Hepatocyte (in vitro differentiated cells): ENCODE measurements at regions not wholly inside any gene's neighbourhood (a gene's known extent, or its start where the extent isn't known, plus 50 kb on each side); places are given as distances from the start of the nearest gene placed in this dataset.

Experiments
- DNase-seq: peaks from one replicate; pipeline ENCODE4 v3.0.0-alpha.2; 2016; ENCODE audit warnings: low spot score
- H2AFZ ChIP-seq: fragments of 200-600 bp; sonication (generic); 2 replicates; pipeline ENCODE4 v1.6.0; 2016; ENCODE audit warnings: antibody characterized with exemption, mild to moderate bottlenecking
- H3K27ac ChIP-seq: fragments of 200-600 bp; sonication (generic); 2 replicates; pipeline ENCODE4 v1.5.1; 2016; ENCODE audit warnings: mild to moderate bottlenecking
- H3K27me3 ChIP-seq: fragments of 200-600 bp; sonication (generic); 2 replicates; pipeline ENCODE4 v1.6.1; 2016
- H3K36me3 ChIP-seq: fragments of 200-600 bp; sonication (generic); replicated peaks from 2 replicates; pipeline ENCODE4 v1.5.1; 2016; ENCODE audit warnings: low read depth; ENCODE audit not compliant: insufficient read depth
- H3K4me1 ChIP-seq: fragments of 200-600 bp; sonication (generic); 2 replicates; pipeline ENCODE4 v1.5.1; 2016; ENCODE audit warnings: mild to moderate bottlenecking, moderate library complexity; ENCODE audit not compliant: insufficient read depth
- H3K4me2 ChIP-seq: fragments of 200-600 bp; sonication (generic); 2 replicates; pipeline ENCODE4 v1.6.0; 2016
- H3K4me3 ChIP-seq: fragments of 200-600 bp; sonication (generic); 2 replicates; pipeline ENCODE4 v1.5.1; 2016; ENCODE audit warnings: mild to moderate bottlenecking
- H3K79me2 ChIP-seq: fragments of 200-600 bp; sonication (generic); 2 replicates; pipeline ENCODE4 v1.6.0; 2017; ENCODE audit warnings: mild to moderate bottlenecking
- H3K9me2 ChIP-seq: fragments of 200-600 bp; sonication (generic); replicated peaks from 2 replicates; pipeline ENCODE4 v1.6.0; 2017; ENCODE audit warnings: mild to moderate bottlenecking; ENCODE audit not compliant: insufficient read depth
- H3K9me3 ChIP-seq: fragments of 200-600 bp; sonication (generic); 2 replicates; pipeline ENCODE4 v1.5.1; 2016; ENCODE audit warnings: low read depth, mild to moderate bottlenecking
- H4K20me1 ChIP-seq: fragments of 200-600 bp; sonication (generic); 2 replicates; pipeline ENCODE4 v1.6.0; 2016; ENCODE audit warnings: mild to moderate bottlenecking; ENCODE audit not compliant: insufficient read depth, poor library complexity, severe bottlenecking
- EZH2 ChIP-seq: fragments of 200-600 bp; sonication (generic); IDR thresholded peaks from 2 replicates; pipeline ENCODE4 v1.6.1; 2016; ENCODE audit warnings: antibody characterized with exemption, mild to moderate bottlenecking, borderline replicate concordance
- EZH2phosphoT487 ChIP-seq: fragments of 200-600 bp; sonication (generic); IDR thresholded peaks from one replicate; pipeline ENCODE4 v1.6.1; 2018; ENCODE audit warnings: antibody characterized with exemption, mild to moderate bottlenecking, low read depth, moderate library complexity; ENCODE audit not compliant: unreplicated experiment, severe bottlenecking
- WGBS: methylation state at CpG from one replicate; pipeline ENCODE4 v1.1.6; 2016; ENCODE audit warnings: low lambda C conversion rate; ENCODE audit errors: missing lambda C conversion rate; 5-methylcytosine and 5-hydroxymethylcytosine counted together
- TF ChIP-seq, protein P1 (sequence below): fragments of 200-600 bp; sonication (generic); IDR thresholded peaks from 2 replicates; pipeline ENCODE4 v1.5.1; 2016; ENCODE audit warnings: antibody characterized with exemption, mild to moderate bottlenecking; ENCODE audit not compliant: poor library complexity

DNA sequence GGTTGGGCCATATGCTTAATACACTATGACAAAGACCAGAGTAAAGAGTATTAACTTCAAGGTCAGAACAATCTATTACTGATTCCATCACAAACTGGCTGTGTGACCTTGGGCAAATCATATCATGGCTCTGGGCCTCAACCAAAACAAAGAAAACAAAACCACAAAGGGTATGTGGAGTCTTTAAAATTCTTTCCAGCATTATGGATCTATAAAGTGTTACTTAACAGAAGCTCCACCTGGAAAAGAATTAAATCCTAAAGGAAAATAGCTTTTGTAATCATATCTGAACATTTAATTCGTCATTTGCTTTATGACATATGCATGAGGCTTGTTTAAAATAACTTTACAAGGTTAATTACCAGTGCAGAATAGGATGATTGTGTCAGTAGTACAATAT, 265.5 kb downstream of the SATB1 start:
- Histone ChIP-seq H3K27ac (no peak overlapping the region), H4K20me1 (peaks cover 3% of the 10 kb centered on the region), H3K4me3 (no peak overlapping the region), H3K4me2 (no peak overlapping the region), H3K4me1 (peaks cover 5% of the 10 kb centered on the region), H3K79me2 (no peaks in the 10 kb centered on the region), H3K9me2 (no peaks in the 10 kb centered on the region), H3K36me3 (no peaks in the 10 kb centered on the region), H2AFZ (no peak overlapping the region), H3K27me3 (no peaks in the 10 kb centered on the region), H3K9me3 (no peaks in the 10 kb centered on the region)
- no peak for DNase-seq
- WGBS = 76% methylated on average over 1 of the region's 1 CpG
- no peak for TF ChIP-seq EZH2

DNA sequence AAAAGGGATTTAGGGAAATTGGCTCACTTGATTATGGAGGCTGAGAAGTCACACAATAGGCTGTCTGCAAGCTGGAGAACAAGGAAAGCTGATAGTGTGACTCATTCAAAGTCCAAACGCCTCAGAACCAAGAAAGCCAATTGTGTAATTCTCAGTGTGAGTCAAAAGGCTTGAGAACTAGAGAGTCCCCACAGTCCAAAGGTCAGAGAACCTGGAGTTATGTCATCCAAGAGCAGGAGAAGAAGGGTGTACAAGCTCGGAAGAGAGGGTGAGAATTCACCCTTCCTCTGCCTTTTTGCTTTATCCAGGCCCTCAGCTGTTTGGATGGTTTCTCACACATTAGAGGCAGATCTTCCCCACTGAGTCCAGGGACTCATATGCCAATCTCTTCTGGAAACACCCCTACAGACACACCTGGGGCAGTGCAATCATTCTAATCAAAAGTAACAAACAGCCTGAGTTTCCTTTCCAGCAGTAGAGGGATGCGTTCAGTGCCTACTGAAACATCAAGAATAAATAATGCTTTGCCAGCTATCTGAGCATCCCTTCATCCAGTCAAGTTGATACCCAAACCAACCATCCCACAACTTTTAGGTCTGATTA, 271.5 kb downstream of the SATB1 start:
- Histone ChIP-seq H4K20me1 (no peaks in the 10 kb centered on the region), H2AFZ (no peak overlapping the region), H3K27me3 (no peaks in the 10 kb centered on the region), H3K79me2 (no peaks in the 10 kb centered on the region), H3K9me2 (no peaks in the 10 kb centered on the region), H3K9me3 (no peaks in the 10 kb centered on the region), H3K4me2 (peak overlapping the region; percentile 48), H3K4me3 (no peak overlapping the region), H3K27ac (peak overlapping the region; percentile 55), H3K36me3 (no peaks in the 10 kb centered on the region), H3K4me1 (peaks cover 3% of the 10 kb centered on the region)
- DNase-seq = peak; percentile 75
- TF ChIP-seq, protein P1, sequence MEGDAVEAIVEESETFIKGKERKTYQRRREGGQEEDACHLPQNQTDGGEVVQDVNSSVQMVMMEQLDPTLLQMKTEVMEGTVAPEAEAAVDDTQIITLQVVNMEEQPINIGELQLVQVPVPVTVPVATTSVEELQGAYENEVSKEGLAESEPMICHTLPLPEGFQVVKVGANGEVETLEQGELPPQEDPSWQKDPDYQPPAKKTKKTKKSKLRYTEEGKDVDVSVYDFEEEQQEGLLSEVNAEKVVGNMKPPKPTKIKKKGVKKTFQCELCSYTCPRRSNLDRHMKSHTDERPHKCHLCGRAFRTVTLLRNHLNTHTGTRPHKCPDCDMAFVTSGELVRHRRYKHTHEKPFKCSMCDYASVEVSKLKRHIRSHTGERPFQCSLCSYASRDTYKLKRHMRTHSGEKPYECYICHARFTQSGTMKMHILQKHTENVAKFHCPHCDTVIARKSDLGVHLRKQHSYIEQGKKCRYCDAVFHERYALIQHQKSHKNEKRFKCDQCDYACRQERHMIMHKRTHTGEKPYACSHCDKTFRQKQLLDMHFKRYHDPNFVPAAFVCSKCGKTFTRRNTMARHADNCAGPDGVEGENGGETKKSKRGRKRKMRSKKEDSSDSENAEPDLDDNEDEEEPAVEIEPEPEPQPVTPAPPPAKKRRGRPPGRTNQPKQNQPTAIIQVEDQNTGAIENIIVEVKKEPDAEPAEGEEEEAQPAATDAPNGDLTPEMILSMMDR = no peak
- no peak for TF ChIP-seq EZH2phosphoT487
- TF ChIP-seq EZH2 = no peak
- WGBS = 36% methylated on average over 3 of the region's 3 CpGs

DNA sequence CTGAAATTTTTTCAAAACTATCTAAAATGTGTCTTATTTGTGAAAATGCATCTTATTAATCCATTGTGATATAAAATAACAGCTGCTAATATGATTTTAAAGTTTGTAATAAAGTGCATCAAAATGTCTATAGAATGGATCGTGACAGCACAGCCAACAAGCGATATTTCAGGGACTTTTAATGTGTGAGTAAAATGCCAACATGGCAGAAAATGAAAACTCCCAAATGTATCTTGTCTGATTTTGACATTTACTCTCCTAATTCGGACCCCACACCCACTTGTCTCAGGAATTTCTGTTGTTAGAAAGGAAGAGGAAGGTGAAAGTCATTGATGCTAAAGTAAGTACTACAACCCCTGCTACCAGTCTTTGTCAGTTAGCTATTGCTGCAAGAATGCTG, 273.9 kb downstream of the SATB1 start:
- Histone ChIP-seq H3K4me2 (no peak overlapping the region), H3K36me3 (no peaks in the 10 kb centered on the region), H3K79me2 (no peaks in the 10 kb centered on the region), H3K9me2 (no peaks in the 10 kb centered on the region), H2AFZ (no peak overlapping the region), H3K4me1 (peaks cover 3% of the 10 kb centered on the region), H3K9me3 (no peaks in the 10 kb centered on the region), H4K20me1 (no peaks in the 10 kb centered on the region), H3K27ac (no peak overlapping the region), H3K4me3 (no peak overlapping the region), H3K27me3 (no peaks in the 10 kb centered on the region)
- WGBS = 96% methylated on average over 3 of the region's 3 CpGs
- TF ChIP-seq, protein P1 = no peak
- TF ChIP-seq EZH2 = no peak
- no peak for TF ChIP-seq EZH2phosphoT487
- DNase-seq = no peak

DNA sequence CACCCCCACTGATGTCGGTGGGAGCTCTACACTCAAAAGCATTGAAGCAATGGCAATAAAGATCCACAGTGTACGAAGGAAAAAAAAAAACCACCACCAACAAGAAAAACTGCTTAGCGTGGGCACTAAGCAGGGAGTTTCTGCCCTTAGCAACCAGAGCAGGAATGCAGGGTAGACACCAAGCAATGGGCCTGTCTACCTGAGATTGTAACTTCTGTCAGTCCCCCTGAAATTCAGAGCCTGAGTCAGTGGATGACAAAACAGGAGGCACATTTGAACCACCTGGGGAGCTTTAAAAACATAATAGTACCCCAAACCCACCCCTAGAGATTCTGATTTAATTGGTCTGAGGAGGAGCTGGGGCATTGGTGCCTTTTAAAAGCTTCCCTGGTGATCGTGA, 275.2 kb downstream of the SATB1 start:
- H3K4me3 ChIP-seq = no peak overlapping the region
- no peak overlapping the region for H3K27ac ChIP-seq
- no peaks in the 10 kb centered on the region for H3K9me2 ChIP-seq
- H3K4me1 ChIP-seq = peaks cover 1% of the 10 kb centered on the region
- 78% methylated on average over 4 of the region's 4 CpGs for WGBS
- H2AFZ ChIP-seq = no peak overlapping the region
- no peak for DNase-seq
- no peaks in the 10 kb centered on the region for H3K79me2 ChIP-seq
- no peak for TF ChIP-seq EZH2phosphoT487
- TF ChIP-seq, protein P1 = no peak
- no peaks in the 10 kb centered on the region for H3K9me3 ChIP-seq
- no peaks in the 10 kb centered on the region for H3K27me3 ChIP-seq
- H3K36me3 ChIP-seq = no peaks in the 10 kb centered on the region
- no peaks in the 10 kb centered on the region for H4K20me1 ChIP-seq
- no peak overlapping the region for H3K4me2 ChIP-seq
